Activated T-cell treated with anti-CD3 and anti-CD28 coated beads for 24 hours (primary cell): ENCODE measurements at regions not wholly inside any gene's neighbourhood (a gene's known extent, or its start where the extent isn't known, plus 50 kb on each side); places are given as distances from the start of the nearest gene placed in this dataset.
"Not testable (repeated sequence)": the region's sequence is repeated elsewhere in the genome, so short reads cannot be mapped to it uniquely, and the experiment has no call there.

ENCODE experiments used
- DNase-seq: peaks from one replicate; pipeline ENCODE4 v3.0.0-alpha.2; 2020; ENCODE audit warnings: low read depth

- no peak for DNase-seq
These were observed 200.2 kb upstream of the SLC38A2 start for GRCh38 chr12:46572644-46573346.

- DNase-seq: no peak
These were observed 199.0 kb upstream of the SLC38A2 start for GRCh38 chr12:46571608-46572007.

GRCh38 chr12:46569826-46570439 is 197.4 kb upstream of the SLC38A2 start:
- DNase-seq: no peak

GRCh38 chr12:46567667-46568066 is 195.1 kb upstream of the SLC38A2 start:
- DNase-seq: no peak

- DNase-seq: no peak
These were observed 190.2 kb upstream of the SLC38A2 start for GRCh38 chr12:46562625-46563225.

GRCh38 chr12:46561769-46562624 is 189.4 kb upstream of the SLC38A2 start:
- DNase-seq: not testable (repeated sequence)

GRCh38 chr12:46560874-46561273 is 188.3 kb upstream of the SLC38A2 start:
- no peak for DNase-seq

GRCh38 chr12:46560089-46560488 is 187.5 kb upstream of the SLC38A2 start:
- no peak for DNase-seq

GRCh38 chr12:46559311-46559710 is 186.7 kb upstream of the SLC38A2 start:
- no peak for DNase-seq

GRCh38 chr12:46558677-46559076 is 186.1 kb upstream of the SLC38A2 start:
- DNase-seq: no peak

- DNase-seq: no peak
These were observed 185.2 kb upstream of the SLC38A2 start for GRCh38 chr12:46557539-46558373.

GRCh38 chr12:46556819-46557524 is 184.4 kb upstream of the SLC38A2 start:
- peak; percentile 6 for DNase-seq

- DNase-seq: no peak
These were observed 183.6 kb upstream of the SLC38A2 start for GRCh38 chr12:46556105-46556559.

- no peak for DNase-seq
These were observed 182.9 kb upstream of the SLC38A2 start for GRCh38 chr12:46555406-46555852.

GRCh38 chr12:46554460-46554859 is 181.9 kb upstream of the SLC38A2 start:
- DNase-seq: no peak

GRCh38 chr12:46553911-46554310 is 181.3 kb upstream of the SLC38A2 start:
- DNase-seq: no peak

GRCh38 chr12:46553266-46553665 is 180.7 kb upstream of the SLC38A2 start:
- DNase-seq: no peak

- DNase-seq: no peak
These were observed 177.8 kb upstream of the SLC38A2 start for GRCh38 chr12:46550266-46550879.

GRCh38 chr12:46549527-46550265 is 177.1 kb upstream of the SLC38A2 start:
- DNase-seq: peak; percentile 31
